ENCODE measurements at regions not wholly inside any gene's neighbourhood (a gene's known extent, or its start where the extent isn't known, plus 50 kb on each side); places are given as distances from the start of the nearest gene placed in this dataset.

DNA sequence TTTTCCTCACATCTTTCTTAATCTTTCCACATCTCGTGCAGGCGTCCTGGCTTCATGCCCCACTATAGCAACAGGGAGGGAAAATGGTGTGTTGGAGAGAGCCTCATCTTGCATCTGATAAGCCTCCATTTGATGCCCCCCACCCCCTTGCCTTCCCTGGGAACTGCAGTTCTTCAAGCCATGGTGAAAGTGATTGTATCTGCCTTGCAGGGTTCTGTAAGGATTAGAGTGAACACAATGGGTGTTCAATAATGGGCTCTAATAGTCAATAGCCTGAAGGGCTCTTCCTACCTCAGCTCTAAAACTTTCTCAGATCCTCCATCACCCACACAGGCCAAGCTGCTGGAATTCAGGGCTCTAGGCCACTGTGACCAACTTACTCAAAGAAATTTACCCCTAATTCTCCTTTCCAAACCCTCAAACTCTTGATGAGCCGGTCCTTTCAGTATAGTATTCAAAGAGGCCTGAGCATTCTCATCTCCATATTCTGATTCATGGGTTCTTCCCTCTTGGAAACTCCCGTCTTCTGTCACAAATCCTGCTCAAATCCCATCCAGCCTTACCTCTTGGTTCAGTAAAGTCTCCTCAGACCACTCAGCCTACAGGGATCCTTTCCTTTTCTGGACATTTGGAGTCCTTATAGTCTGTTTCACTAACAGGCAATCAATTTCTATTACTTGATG is 128.3 kb upstream of the TRIM2 start:
- TF ChIP-seq, protein P1, sequence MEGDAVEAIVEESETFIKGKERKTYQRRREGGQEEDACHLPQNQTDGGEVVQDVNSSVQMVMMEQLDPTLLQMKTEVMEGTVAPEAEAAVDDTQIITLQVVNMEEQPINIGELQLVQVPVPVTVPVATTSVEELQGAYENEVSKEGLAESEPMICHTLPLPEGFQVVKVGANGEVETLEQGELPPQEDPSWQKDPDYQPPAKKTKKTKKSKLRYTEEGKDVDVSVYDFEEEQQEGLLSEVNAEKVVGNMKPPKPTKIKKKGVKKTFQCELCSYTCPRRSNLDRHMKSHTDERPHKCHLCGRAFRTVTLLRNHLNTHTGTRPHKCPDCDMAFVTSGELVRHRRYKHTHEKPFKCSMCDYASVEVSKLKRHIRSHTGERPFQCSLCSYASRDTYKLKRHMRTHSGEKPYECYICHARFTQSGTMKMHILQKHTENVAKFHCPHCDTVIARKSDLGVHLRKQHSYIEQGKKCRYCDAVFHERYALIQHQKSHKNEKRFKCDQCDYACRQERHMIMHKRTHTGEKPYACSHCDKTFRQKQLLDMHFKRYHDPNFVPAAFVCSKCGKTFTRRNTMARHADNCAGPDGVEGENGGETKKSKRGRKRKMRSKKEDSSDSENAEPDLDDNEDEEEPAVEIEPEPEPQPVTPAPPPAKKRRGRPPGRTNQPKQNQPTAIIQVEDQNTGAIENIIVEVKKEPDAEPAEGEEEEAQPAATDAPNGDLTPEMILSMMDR (conservative IDR thresholded peaks at IDR 0.05) = no peak
- no peak for TF ChIP-seq EZH2 (IDR thresholded peaks at IDR 0.05; ENCODE audit: low read depth)

Data from PC-9 (cell line).